ENCODE measurements at regions not wholly inside any gene's neighbourhood (a gene's known extent, or its start where the extent isn't known, plus 50 kb on each side); places are given as distances from the start of the nearest gene placed in this dataset.

DNA sequence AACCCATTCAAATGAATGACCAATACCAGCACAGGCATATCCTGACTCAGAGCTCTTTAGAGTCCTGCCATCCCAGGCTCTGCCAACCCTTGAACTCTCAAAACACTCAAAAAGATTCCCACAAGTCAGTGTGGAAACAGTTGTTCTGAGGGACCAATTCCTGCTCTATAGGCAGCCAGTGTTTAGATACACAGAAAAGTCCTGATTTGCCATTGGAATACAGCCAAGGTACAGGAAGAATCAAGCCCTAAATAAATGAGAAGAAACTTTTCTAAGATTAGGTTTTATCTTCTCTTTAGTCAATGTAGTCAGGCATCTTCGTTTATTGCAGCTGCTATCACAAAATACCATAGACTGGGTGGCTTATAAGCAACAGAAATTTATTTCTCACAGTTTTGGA, 626.8 kb upstream of the ARID1B start:
- DNase-seq (ENCODE audit: low read depth in 2 of 2): no peak

DNA sequence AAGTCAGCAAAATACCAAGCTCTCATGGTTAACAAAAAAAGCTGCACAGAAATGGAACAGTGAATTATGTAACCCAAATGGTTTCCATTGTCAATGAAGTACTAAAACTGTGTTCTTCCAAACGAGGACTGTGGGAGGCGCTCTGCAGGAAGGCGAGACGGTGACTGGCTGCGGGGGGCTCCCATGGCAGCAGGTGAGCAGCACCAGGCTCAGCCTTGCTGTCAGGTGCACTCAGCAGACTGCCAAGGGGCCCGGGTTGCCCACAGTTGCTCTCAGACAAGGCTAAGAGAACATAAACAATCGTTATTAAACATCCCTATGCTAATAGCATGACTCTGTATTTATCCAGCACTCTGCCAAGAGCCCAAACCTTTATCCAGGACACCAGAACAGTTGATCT, 630.3 kb upstream of the ARID1B start:
- no peak for DNase-seq (ENCODE audit: low read depth in 2 of 2)

DNA sequence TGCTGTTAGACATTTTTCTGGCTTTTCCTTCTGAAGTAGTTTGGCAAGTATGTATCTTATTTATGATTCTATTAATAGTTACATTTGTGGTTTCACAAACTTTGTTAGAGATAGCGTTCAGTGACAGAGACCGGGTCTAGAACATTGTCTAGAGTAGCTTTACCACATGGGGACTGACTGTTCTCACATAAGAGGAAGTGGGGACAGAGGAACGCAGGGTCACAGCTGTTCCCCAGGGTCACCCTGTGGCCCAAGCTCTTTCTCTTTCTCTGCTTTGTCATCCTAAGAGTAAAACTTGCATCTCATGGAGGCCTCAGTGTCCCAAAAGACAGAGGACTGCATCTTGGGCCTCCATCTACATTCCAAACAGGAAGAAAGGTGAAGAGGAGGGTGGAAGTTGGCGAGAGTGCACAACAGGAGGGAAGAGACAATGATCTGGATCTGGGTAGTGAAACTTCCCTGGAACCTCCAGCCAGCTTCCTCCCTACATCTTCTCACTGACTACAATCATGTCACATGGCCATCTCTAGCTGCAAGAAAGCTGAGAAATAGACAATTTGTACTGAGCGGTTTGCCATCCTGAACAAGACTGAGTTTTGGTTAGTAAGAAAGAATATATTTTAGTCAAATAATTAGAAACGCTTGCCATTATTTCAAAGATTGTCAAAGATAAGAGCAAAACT, 645.8 kb upstream of the ARID1B start:
- no peak for DNase-seq (ENCODE audit: low read depth in 2 of 2)

DNA sequence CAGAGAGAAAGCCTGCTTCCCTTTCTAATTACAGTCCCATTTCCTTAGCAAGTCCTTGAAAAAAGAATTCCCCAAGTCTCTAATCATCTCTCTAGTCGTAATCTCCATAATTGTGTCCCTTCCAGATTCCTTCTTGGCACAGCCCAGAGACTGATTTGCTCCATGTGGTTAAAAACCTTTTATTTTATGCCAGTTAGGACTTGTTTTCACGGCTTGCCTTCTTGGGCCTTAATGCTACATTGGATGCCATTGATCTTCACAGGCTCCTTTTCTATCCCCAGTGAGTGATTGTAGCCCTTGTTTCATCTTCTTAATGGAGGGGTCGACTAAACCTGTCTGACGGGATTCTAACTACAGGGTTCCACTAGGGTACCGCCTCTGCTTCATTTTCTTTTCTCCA, 650.6 kb upstream of the ARID1B start:
- DNase-seq (ENCODE audit: low read depth in 2 of 2): no peak

DNA sequence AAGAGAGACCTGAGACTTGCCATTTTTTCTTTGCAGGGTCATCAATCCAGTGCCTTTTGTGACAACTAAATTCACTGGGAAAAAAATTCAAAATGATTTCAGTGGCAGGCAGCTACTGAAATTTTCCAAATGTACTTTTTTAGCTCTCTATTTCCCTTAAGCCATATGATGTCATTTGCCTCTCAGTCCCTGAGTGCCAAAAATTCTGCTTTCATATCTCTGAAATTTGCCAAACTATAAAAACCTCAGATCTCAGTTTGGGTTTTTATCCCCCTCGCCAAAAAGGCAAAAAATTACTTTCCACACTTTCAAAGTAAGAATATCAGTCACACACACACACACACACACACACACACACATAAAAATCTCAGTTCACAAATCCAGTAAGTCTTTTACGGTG, 651.3 kb upstream of the ARID1B start:
- DNase-seq (ENCODE audit: low read depth in 2 of 2): no peak

DNA sequence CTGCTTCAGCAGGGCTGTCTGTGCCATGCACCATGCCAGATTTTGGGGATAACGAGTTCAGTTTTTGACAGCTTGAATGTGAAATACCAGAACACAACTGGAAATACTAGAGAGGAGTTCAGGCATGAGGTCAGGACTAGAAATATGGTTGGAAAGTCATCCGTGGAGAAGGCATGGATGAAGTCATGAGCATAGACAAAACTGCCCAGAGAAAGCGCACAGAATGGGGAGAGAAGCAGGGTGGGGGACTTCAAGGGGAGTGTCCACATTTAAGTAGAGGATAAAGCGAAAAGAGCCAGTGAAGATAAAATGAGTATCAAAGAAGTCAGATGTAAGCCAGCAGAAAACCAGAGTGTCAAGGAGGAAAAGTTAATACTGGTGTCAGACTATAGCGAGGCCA, 653.4 kb upstream of the ARID1B start:
- no peak for DNase-seq (ENCODE audit: low read depth in 2 of 2)

DNA sequence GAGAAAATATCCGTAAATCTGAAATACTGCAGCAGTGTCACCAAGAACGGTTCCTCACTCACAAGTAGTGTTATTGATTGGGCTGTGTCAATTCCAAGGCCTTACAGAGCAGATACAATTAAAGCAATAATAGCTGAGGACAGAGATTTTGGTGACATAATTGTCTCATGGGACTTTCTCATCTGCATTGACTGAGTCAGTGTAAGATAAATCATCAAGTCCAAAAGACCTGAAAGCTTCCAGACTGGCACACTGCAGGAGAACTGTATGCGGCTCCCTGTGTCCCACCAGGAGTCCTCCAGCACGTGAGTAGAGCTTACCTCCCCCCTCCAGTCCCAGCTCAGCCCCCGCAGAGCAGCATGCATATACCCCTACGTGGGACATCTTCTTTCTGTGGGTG, 655.2 kb upstream of the ARID1B start:
- no peak for DNase-seq (ENCODE audit: low read depth in 2 of 2)

DNA sequence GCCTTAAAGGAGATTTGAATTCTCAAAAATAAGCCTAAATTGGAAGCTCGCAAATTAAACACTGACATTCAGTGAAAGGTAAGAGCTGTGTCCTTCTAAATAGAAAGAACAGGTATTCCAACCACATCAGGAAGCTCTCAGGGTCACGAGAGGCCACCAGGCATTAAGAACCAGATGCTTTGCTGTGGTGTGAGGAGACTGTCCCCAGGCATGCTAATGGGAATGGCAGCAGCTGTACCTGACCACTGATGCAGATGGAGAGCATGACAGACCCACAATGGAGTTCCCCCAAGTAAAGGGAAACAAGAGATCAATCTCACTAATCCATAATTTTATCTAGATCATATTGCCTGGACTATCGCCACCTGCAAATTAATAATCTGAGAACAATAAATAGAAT, 658.9 kb upstream of the NOX3 start:
- DNase-seq (ENCODE audit: low read depth in 2 of 2): no peak

DNA sequence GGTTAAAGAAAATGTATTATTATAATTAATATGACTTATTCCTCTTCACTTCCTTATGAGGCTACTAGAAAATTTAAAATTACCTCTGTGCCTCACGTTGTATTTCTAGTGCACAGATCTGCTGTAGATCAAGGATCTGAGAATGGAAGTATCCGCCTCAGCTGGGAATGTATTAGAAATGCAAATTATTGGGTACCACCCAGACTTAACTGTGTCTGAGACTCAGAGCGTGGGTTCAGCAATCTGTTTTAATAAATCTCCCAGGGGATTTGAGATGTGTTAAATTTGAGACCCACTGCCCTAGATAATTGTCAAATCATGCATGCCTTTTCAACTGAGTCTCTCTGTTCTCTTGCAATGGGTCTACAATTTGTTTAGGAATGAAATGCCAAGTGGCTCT, 658.0 kb upstream of the NOX3 start:
- no peak for DNase-seq (ENCODE audit: low read depth in 2 of 2)

DNA sequence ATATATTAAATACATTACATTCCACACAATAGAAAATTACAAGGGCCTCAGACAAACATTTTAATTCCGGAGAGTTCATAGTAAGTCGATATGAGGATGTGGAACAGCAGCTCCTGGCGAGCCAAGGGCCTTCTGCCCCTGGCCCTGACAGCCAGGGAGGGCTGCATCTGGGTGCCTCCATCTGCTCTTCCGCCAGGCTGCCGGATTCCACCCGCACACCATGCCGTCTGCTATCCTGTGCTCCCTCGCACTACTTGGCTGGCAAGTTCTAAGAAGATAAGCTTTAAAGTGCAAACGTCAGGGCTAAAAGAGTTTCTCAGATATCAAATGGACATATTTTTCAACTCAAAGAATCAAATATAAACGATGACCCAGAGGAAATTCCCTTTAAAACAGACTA, 656.3 kb upstream of the NOX3 start:
- no peak for DNase-seq (ENCODE audit: low read depth in 2 of 2)

DNA sequence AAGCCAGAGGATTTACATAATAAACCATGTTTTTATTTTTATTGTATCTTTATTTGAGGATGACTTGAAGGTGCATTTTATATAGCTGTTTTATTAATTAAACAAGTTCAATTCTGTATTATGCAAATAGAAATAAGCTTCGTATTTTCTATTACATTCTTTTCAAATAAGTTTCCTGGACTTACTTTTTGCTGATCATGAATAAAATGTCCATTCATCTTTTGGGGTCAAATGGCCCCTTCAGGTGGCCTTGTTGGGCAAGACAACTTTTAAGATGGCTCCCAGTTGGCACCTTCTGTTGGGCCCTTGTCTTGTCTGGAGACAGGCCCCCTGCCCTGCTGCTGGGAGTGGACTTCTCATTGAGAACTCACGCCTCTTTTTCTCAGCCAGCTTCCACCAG, 654.6 kb upstream of the NOX3 start:
- no peak for DNase-seq (ENCODE audit: low read depth in 2 of 2)

DNA sequence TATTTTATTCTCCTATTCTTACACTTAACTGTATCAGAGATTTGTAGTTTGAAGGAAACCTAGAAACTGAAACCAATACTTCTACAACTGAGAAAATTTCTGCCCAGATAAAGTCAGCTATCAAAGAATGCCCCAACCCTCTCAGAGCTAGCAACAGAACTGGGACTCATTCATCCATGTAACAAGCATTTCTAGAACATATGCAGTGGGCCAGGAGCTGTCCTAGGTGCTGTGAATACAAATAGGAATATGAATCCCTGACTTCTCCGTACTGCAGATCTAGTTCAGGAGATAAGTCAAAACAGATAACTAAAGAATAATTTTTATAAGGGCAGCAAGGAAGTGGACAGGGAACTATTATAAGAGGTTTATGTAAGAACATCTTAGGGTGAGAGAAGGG, 654.1 kb upstream of the NOX3 start:
- no peak for DNase-seq (ENCODE audit: low read depth in 2 of 2)

DNA sequence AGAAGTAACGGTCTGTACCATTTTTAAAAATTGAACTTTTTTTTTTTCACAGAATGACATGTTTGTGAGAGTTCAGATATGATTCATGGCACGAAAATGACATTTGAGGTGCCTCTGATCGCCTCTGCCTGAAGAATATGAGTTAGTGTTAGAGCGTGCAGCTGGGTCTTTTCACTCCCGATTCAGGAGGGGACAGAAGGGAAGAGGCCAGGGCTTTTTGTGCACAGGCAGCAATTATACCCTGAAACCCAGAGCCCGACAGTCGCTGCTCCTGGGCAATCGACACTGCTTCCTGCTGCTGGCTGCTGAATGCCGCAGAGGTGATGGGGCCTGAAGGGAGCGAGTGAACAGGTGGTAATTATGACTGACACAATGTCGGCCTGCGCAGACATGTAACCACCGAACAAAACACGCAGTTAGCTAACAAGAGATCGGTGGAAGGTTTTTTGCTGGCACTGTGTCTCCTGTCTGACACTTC, 652.0 kb upstream of the NOX3 start:
- DNase-seq (ENCODE audit: low read depth in 2 of 2): no peak

DNA sequence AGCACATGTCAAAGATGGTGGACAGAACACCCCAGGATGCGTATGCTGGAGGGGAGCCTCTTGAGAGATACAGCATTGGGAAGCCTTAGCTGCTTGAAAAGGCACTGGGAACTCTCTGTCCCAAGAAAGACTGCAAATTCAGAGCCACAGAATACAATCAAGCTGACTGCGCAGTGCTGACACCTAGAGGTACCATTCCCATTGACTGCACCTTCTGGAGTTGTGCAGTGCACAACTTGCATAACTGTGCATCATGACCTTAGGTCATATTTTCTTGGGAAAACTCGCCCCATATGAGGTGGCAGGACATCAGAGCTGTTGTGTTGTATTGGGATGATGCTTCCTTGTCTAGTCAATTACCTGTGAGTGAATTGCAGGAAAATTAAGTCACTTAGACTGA, 646.5 kb upstream of the NOX3 start:
- DNase-seq (ENCODE audit: low read depth in 2 of 2): no peak

DNA sequence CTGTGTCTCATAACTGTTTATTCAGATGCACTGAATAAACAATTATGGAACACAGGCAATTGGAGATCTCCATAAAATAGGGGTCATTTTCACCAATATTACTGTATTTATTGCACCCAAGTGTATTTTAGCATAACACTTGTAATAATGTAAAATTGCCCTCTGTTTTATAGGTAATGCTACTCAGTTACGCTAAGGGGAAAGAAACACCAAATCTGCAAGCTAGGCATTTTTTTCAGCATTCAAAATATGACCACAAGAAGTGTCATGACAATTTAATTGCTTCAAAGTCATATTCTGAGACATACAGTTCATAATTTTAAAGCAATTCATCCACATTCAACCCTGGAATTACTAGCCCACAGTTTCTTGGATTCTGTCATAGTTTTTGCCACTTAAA, 643.2 kb upstream of the NOX3 start:
- no peak for DNase-seq (ENCODE audit: low read depth in 2 of 2)

DNA sequence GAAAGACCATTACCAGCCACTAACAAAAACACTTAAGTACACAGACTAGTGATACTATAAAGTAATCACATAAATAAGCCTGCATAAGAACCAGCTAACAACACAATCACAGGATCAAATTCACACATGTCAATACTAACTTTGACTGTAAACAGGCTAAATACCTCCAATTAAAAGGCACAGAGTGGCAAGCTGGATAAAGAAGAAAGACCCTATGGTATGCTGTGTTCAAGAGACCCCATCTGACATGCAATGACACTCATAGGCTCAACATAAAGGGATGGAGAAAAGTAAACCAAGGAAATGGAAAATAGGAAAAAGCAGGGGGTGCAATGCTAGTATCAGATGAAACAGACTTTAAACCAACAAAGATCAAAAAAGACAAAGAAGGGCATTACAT, 631.8 kb upstream of the NOX3 start:
- DNase-seq (ENCODE audit: low read depth in 2 of 2): no peak

DNA sequence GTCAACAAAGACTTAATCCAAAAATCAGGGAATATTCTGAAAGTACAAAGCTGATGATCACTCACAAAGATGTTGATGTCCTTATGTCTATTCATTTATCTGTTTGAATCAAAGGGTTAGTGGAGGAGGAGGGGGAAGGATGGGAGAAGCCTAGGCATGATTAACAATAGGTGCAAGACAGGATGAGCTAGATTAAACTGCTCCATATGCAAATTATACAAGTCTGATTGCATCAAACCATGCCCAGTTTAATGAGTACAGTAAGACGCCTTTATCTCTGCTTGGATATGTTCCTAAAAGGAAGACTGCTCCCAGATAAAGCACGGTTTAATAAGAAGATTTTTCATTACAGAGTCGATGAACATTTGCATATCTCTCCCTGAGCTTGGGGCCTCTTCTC, 626.4 kb upstream of the NOX3 start:
- no peak for DNase-seq (ENCODE audit: low read depth in 2 of 2)

DNA sequence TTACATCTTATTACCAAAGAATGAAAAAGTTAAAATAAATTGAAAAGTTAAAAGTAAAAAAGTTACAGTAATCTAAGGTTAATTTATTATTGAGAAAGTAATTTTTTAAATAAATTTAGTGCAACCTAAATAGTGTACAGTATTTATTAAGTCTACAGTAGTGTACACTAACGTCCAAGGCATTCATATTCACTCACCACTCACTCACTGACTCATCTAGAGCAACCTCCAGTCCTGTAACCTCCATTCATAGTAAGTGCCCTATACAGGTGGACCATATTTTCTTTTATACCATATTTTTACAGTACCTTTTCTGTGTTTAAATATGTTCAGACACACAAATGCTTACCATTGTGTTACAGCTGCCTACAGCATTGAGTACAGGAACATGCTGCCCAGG, 624.7 kb upstream of the NOX3 start:
- no peak for DNase-seq (ENCODE audit: low read depth in 2 of 2)

DNA sequence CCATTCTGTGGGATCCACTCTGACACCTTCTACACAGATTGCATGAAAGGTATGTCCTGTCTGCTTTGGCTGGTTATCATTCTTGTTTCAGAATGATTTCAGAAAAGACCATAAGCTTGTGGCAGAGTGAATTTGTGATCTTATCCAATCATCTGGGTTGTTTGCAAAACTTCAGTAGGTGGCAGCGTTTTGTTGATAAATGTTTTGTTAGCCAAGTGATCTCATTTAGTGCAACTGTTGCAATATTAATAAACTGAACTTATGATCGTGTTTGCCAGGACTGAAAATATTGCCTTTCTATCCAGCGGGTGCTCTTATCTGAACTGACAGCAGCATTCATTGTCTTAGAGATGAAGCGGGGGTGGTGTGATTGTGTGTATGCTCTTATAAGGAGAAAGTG, 613.2 kb upstream of the NOX3 start:
- no peak for DNase-seq (ENCODE audit: low read depth in 2 of 2)

DNA sequence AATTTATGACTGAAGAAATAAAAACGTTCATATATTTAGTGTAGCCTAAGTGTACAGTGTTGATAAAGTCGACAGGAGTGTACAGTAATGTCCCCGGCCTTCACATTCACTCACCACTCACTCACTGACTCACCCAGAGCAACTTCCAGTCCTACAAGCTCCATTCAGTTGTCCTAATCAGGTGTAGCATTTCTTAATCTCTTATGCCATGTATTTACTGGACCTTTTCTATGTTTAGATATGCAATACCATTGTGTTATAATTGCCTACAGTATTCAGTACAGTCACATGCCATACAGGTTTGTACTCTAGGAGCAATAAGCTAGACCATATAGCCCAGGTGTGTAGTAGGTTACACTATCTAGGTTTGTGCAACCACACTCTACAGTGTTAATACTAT, 610.2 kb upstream of the NOX3 start:
- DNase-seq (ENCODE audit: low read depth in 2 of 2): no peak

DNA sequence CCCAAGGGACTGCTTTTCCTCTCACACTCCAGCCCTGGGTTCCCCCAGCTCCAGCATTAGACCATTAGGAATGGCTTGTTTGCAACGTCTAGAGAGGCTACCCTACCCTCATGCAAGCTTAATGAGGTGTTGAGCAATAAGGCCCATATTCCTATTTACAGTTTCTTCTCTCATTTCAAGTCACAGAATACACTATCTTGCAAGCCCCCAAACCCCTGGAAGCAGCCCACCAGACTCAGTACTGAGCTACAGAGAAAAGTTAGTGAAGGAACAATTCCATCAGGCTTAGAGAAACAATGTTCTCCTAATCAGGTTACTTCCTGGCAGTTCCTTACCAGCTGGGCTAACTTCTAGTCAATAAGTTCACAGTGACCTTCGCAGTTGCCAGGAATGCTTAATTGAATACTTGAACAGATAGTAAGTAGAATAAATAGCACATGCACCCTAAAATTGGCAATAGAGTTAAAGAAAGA, 606.5 kb upstream of the NOX3 start:
- DNase-seq (ENCODE audit: low read depth in 2 of 2): no peak

DNA sequence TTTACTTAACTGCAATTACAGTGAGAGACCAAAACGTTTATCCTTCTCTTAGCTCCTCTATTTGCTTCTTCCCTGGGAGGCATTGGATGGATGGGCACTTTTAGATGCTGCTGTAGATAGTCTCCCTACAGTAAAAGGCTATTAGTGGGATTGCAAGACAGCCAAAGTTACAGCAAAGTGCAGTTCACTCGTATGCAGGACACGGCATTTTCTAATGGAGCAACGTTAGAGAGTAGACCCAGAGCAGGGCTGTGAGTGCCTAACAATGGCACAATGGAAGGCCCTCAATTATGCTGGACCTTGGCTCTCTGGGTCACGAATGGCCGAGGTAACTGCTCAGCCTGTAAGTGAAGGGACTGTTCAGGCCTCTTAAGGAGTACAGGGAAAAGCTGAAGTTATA, 605.8 kb upstream of the NOX3 start:
- DNase-seq (ENCODE audit: low read depth in 2 of 2): no peak

DNA sequence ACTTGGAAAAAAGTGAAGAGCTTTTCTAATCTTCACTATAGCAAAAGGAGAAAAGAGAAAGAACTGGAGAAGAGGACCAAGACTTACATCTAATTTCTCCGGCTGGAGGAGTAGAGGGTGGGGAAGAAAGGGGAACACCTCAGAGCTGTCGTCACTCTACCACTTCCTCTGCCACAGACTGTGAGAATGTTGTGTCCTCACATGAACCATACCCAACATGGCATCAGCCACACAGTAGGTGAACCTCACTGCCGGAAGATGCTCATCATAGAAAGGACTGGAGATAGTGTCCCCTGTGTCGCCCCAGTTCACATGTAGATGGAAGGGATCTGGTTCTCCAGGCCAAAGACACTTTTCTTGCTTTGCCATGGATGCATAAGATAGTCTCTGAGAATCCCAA, 604.4 kb upstream of the NOX3 start:
- no peak for DNase-seq (ENCODE audit: low read depth in 2 of 2)

DNA sequence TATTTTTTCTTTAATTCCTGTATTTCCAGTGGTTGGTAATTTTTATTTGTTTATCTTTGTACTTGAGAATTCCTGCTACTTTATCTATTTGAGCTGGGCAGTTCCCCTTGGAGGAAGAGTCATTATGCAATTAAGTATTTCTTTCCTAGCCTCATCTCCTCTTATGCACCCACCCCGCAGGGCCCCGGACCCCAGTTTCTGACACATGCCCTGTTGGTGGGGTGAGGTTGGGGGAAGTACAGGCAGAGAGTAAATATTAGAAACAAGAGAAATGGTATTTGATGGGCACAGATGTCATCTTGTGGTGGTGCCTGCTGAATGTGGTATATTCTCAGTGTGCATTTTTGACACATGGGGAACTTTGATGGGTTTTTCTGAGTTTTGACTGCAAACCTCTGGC, 602.7 kb upstream of the NOX3 start:
- DNase-seq (ENCODE audit: low read depth in 2 of 2): no peak
